ENCODE measurements at regions not wholly inside any gene's neighbourhood (a gene's known extent, or its start where the extent isn't known, plus 50 kb on each side); places are given as distances from the start of the nearest gene placed in this dataset.

GRCh38 chr2:144147356-144147755 lies 372.6 kb downstream of the ZEB2 start:
- H3K27me3 ChIP-seq (ENCODE audit: control insufficient read depth in 2 of 2, insufficient read depth in 2 of 2, low read length in 2 of 2): no peaks in the 10 kb centered on the region
- WGBS (ENCODE audit: insufficient coverage): 95% methylated on average over 2 of the region's 2 CpGs
- H3K4me3 Mint-ChIP-seq: no peak overlapping the region
- H3K27me3 Mint-ChIP-seq (ENCODE audit: low read depth in 3 of 3): no peaks in the 10 kb centered on the region
- no peaks in the 10 kb centered on the region for H3K9me3 ChIP-seq (replicated peaks in 1 of 2; ENCODE audit: control insufficient read depth in 1 of 2, insufficient read depth in 1 of 2, low read length in 2 of 2)
- H3K4me1 Mint-ChIP-seq: peaks cover 14% of the 10 kb centered on the region
- H3K4me3 ChIP-seq (replicated peaks in 1 of 3; ENCODE audit: low read depth in 2 of 3, low read length in 3 of 3): no peak overlapping the region
- H3K36me3 Mint-ChIP-seq: no peaks in the 10 kb centered on the region
- H3K9ac ChIP-seq (ENCODE audit: insufficient read depth, low read length, poor library complexity, severe bottlenecking): no peak overlapping the region
- H3K4me1 ChIP-seq (ENCODE audit: control insufficient read depth in 1 of 2, insufficient read depth in 2 of 2, low read length in 2 of 2): peaks cover 13 to 20% of the 10 kb centered on the region in 2 donors
- H3K27ac ChIP-seq (ENCODE audit: low read depth in 1 of 2, low read length in 2 of 2): no peak overlapping the region
- intact Hi-C loops (cut with micrococcal nuclease): no loop called here
- no peak overlapping the region for H3K27ac Mint-ChIP-seq
- no peak overlapping the region for H3K4me2 ChIP-seq (replicated peaks; ENCODE audit: extremely low read depth, low read length, poor library complexity, severe bottlenecking)
- DNase-seq: no peak
- H4K20me1 ChIP-seq (ENCODE audit: insufficient read depth, low read length): no peaks in the 10 kb centered on the region
- no peak overlapping the region for H2AFZ ChIP-seq (ENCODE audit: insufficient read depth, low read depth, low read length, poor library complexity, severe bottlenecking)
- peaks cover 0 to 1% (median 0%) of the 10 kb centered on the region in 7 donors for H3K9me3 Mint-ChIP-seq
- TF ChIP-seq CTCF (IDR thresholded peaks at IDR 0.05): no peak
- no peaks in the 10 kb centered on the region for H3K79me2 ChIP-seq (ENCODE audit: insufficient read depth, low read length)
- no peaks in the 10 kb centered on the region for H3K36me3 ChIP-seq (replicated peaks in 1 of 2; ENCODE audit: control insufficient read depth in 1 of 2, insufficient read depth in 2 of 2, low read length in 2 of 2)

- no peak overlapping the region for H3K27ac Mint-ChIP-seq
- Histone ChIP-seq H2AFZ (ENCODE audit: insufficient read depth, low read depth, low read length, poor library complexity, severe bottlenecking) (no peak overlapping the region), H3K36me3 (replicated peaks in 1 of 2; ENCODE audit: control insufficient read depth in 1 of 2, insufficient read depth in 2 of 2, low read length in 2 of 2) (no peaks in the 10 kb centered on the region), H3K27me3 (ENCODE audit: control insufficient read depth in 2 of 2, insufficient read depth in 2 of 2, low read length in 2 of 2) (no peaks in the 10 kb centered on the region), H3K4me2 (replicated peaks; ENCODE audit: extremely low read depth, low read length, poor library complexity, severe bottlenecking) (no peak overlapping the region), H3K4me3 (replicated peaks in 1 of 3; ENCODE audit: low read depth in 2 of 3, low read length in 3 of 3) (no peak overlapping the region), H4K20me1 (ENCODE audit: insufficient read depth, low read length) (no peaks in the 10 kb centered on the region), H3K4me1 (ENCODE audit: control insufficient read depth in 1 of 2, insufficient read depth in 2 of 2, low read length in 2 of 2) (peaks cover 13 to 20% of the 10 kb centered on the region in 2 donors), H3K79me2 (ENCODE audit: insufficient read depth, low read length) (no peaks in the 10 kb centered on the region), H3K9ac (ENCODE audit: insufficient read depth, low read length, poor library complexity, severe bottlenecking) (no peak overlapping the region), H3K9me3 (replicated peaks in 1 of 2; ENCODE audit: control insufficient read depth in 1 of 2, insufficient read depth in 1 of 2, low read length in 2 of 2) (no peaks in the 10 kb centered on the region), H3K27ac (ENCODE audit: low read depth in 1 of 2, low read length in 2 of 2) (no peak overlapping the region)
- H3K9me3 Mint-ChIP-seq: peaks cover 0 to 1% (median 0%) of the 10 kb centered on the region in 7 donors
- intact Hi-C loops (cut with micrococcal nuclease): no loop called here
- H3K4me3 Mint-ChIP-seq: no peak overlapping the region
- peaks cover 0 to 1% of the 10 kb centered on the region in 2 donors for H3K36me3 Mint-ChIP-seq
- no CpG with 5 or more reads among the region's 2 CpGs for WGBS (ENCODE audit: insufficient coverage)
- DNase-seq: no peak
- TF ChIP-seq CTCF (IDR thresholded peaks at IDR 0.05): no peak
- H3K27me3 Mint-ChIP-seq (ENCODE audit: low read depth in 3 of 3): no peaks in the 10 kb centered on the region
- H3K4me1 Mint-ChIP-seq: peaks cover 14% of the 10 kb centered on the region
These were observed 373.0 kb downstream of the ZEB2 start for GRCh38 chr2:144146876-144147275.

Measured in CD14-positive monocyte (primary cell).